HepG2 (cell line): ENCODE measurements at regions not wholly inside any gene's neighbourhood (a gene's known extent, or its start where the extent isn't known, plus 50 kb on each side); places are given as distances from the start of the nearest gene placed in this dataset.
"Not testable (repeated sequence)": the region's sequence is repeated elsewhere in the genome, so short reads cannot be mapped to it uniquely, and the experiment has no call there.

ENCODE experiments used
- ATAC-seq: fragments of 200-7000 bp; cut with Tn5 transposase; 3 replicates; pipeline ENCODE4 v1.9.1; 2020; ENCODE audit warnings: mild to moderate bottlenecking, moderate library complexity
- BruUV-seq: library from RNA; stranded (reverse); fragments of 400-500 nt; replicated peaks from 2 replicates; lab custom pipeline; 2021; lab: Mats Ljungman, UMichigan
- CTCF ChIA-PET: fragments of 300-600 bp; formaldehyde crosslinking; extraction: SDS; loops from one replicate; lab custom pipeline; 2021; ENCODE audit warnings: low total read pairs, inconsistent platforms, low intra/inter-chr PET ratio; lab: Yijun Ruan, JAX
- POLR2A ChIA-PET: fragments of 350-600 bp; sonication (Branson Sonifier 250); formaldehyde crosslinking; loops from one replicate; lab custom pipeline; 2020; ENCODE audit warnings: antibody characterized with exemption, inconsistent platforms; lab: Yijun Ruan, JAX
- DNase-seq: peaks from one replicate; pipeline ENCODE4 v3.0.0-alpha.2; 2015; ENCODE audit warnings: low spot score
- FAIRE-seq: peaks from 3 replicates; lab custom pipeline; 2011; peaks lifted over from hg19 to GRCh38; lab: Jason Lieb, UNC
- H2AFZ ChIP-seq: one replicate; pipeline ENCODE4 v1.6.1; 2011; ENCODE audit warnings: low read length, inconsistent platforms
- H3K27ac ChIP-seq: fragments of 300-600 bp; 3 replicates; pipeline ENCODE4 v1.8.0; 2011; ENCODE audit warnings: mixed run types, mild to moderate bottlenecking, mixed read lengths, low read length, inconsistent platforms; ENCODE audit not compliant: insufficient read depth; ENCODE audit errors: extremely low read length
- H3K27me3 ChIP-seq, 2 experiments: fragments of 200-600 bp in 1 of 2; 2 replicates in 1 of 2; 3 replicates in 1 of 2; pipeline versions ENCODE4 v1.6.0 to v1.8.0; 2011; ENCODE audit warnings: low read length in 2 of 2, mild to moderate bottlenecking in 2 of 2, moderate library complexity in 2 of 2, inconsistent platforms in 1 of 2; ENCODE audit not compliant: insufficient read depth in 2 of 2, control insufficient read depth in 1 of 2
- H3K36me3 ChIP-seq, 2 experiments: fragments of 200-600 bp in 1 of 2; replicated peaks in 1 of 2; 2 replicates in 1 of 2; 3 replicates in 1 of 2; pipeline versions ENCODE4 v1.5.1 to v1.8.0; 2011; ENCODE audit warnings: low read length in 2 of 2, inconsistent platforms in 1 of 2; ENCODE audit not compliant: insufficient read depth in 2 of 2, control insufficient read depth in 1 of 2
- H3K4me1 ChIP-seq: 2 replicates; pipeline ENCODE4 v1.5.1; 2012; ENCODE audit warnings: low read length, inconsistent platforms; ENCODE audit not compliant: insufficient read depth
- H3K4me2 ChIP-seq: 2 replicates; pipeline ENCODE4 v1.6.0; 2011; ENCODE audit warnings: low read depth, low read length, inconsistent platforms
- H3K4me3 ChIP-seq, 3 experiments: fragments of 200-600 bp in 1 of 3; sonication (generic), shearing (Covaris generic) in 1 of 3; replicated peaks in 1 of 3; 2 replicates each; pipeline ENCODE4 v1.5.1; 2011 to 2016; ENCODE audit warnings: low read length in 3 of 3, inconsistent platforms in 2 of 3, low read depth in 2 of 3, mild to moderate bottlenecking in 2 of 3, control low read depth in 1 of 3, mixed read lengths in 1 of 3; ENCODE audit not compliant: insufficient read depth in 1 of 3
- H3K79me2 ChIP-seq: one replicate; pipeline ENCODE4 v1.6.1; 2011; ENCODE audit warnings: low read length, inconsistent platforms; ENCODE audit not compliant: insufficient read depth
- H3K9ac ChIP-seq: 2 replicates; pipeline ENCODE4 v1.6.0; 2011; ENCODE audit warnings: mild to moderate bottlenecking, low read depth, low read length, inconsistent platforms; ENCODE audit not compliant: insufficient read depth
- H3K9me3 ChIP-seq: 2 replicates; pipeline ENCODE4 v1.5.1; 2012; ENCODE audit warnings: mild to moderate bottlenecking, low read length
- H4K20me1 ChIP-seq: 2 replicates; pipeline ENCODE4 v1.6.0; 2011; ENCODE audit warnings: inconsistent platforms, mild to moderate bottlenecking, low read length, moderate library complexity; ENCODE audit not compliant: insufficient read depth
- KLF11 ChIP-seq: IDR thresholded peaks from 2 replicates; pipeline ENCODE4 v1.6.1; 2016; ENCODE audit warnings: missing compliant biosample characterization
- NCOA2 ChIP-seq: sonication (generic); formaldehyde crosslinking; IDR thresholded peaks from 2 replicates; pipeline ENCODE4 v1.8.0; 2022; ENCODE audit warnings: inconsistent platforms
- NPAS2 ChIP-seq: sonication (generic); formaldehyde crosslinking; IDR thresholded peaks from 2 replicates; pipeline ENCODE4 v1.8.0; 2022; ENCODE audit warnings: mild to moderate bottlenecking, missing genetic modification reagents, borderline replicate concordance
- SMC3 ChIP-seq: IDR thresholded peaks from 2 replicates; pipeline ENCODE4 v1.6.1; 2011; ENCODE audit warnings: low read length, improper control_type of control experiment
- ZNF619 ChIP-seq: sonication (generic); formaldehyde crosslinking; IDR thresholded peaks from 2 replicates; pipeline ENCODE4 v1.4.0; 2020; ENCODE audit warnings: mild to moderate bottlenecking, missing genetic modification reagents
- ZNF747 ChIP-seq: sonication (generic); formaldehyde crosslinking; IDR thresholded peaks from 2 replicates; pipeline ENCODE4 v1.8.1; 2023; ENCODE audit warnings: missing genetic modification reagents, mild to moderate bottlenecking, borderline replicate concordance
- WGBS: methylation state at CpG from one replicate; pipeline ENCODE4 v1.1.6; 2017; ENCODE audit warnings: low lambda C conversion rate; 5-methylcytosine and 5-hydroxymethylcytosine counted together
- in situ Hi-C: cut with HindIII; loops from 2 replicates; pipeline ENCODE4 v1.10.0; 2017; ENCODE audit warnings: low pct_unique_long_range_greater_than_20kb; ENCODE audit not compliant: extremely low pct_ligation_motif_present
- intact Hi-C: fragments of 100-400 bp; cut with micrococcal nuclease; formaldehyde crosslinking; loops from one replicate; pipeline ENCODE4 v1.10.0; 2022; ENCODE audit not compliant: unreplicated experiment
- TF ChIP-seq, protein P1 (sequence below): sonication (generic); formaldehyde crosslinking; conservative IDR thresholded peaks from 2 replicates; pipeline ENCODE4 v1.4.0; 2020; ENCODE audit warnings: missing genetic modification reagents
- TF ChIP-seq, protein P2 (sequence below): sonication (generic); formaldehyde crosslinking; IDR thresholded peaks from 2 replicates; pipeline ENCODE4 v1.5.1; 2020; ENCODE audit warnings: missing genetic modification reagents, mild to moderate bottlenecking, borderline replicate concordance
- TF ChIP-seq, protein P3 (sequence below): sonication (generic); formaldehyde crosslinking; IDR thresholded peaks from 2 replicates; pipeline ENCODE4 v1.5.0; 2020; ENCODE audit warnings: mild to moderate bottlenecking, missing genetic modification reagents, moderate library complexity

DNA sequence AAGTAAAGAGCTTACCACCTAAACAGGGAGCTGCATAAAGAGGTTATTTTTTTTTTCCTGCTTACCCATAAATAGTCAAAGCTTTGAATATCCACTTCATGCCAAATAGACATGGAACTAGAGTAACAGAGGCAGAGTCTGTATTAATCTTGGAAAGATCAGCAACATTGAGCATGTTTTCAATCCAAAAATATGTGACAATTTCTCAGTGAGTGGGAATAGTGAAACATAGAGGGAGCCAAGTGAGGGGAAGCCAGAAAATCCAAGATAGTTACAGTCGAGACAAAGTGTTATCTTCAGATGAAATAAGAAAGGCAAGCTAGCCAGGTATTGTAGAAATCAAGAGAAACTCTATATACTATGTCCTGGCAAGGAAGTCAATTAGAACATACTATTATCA lies 122.3 kb upstream of the TACR3 start:
- Histone ChIP-seq H3K79me2 (no peaks in the 10 kb centered on the region), H3K4me2 (no peak overlapping the region), H3K9me3 (no peaks in the 10 kb centered on the region), H2AFZ (no peak overlapping the region), H3K36me3 (no peaks in the 10 kb centered on the region), H3K4me3 (no peak overlapping the region), H4K20me1 (no peaks in the 10 kb centered on the region), H3K4me1 (no peaks in the 10 kb centered on the region), H3K27me3 (no peaks in the 10 kb centered on the region; a peak in 1 of 5 replicates), H3K27ac (no peak overlapping the region), H3K9ac (no peak overlapping the region)
- intact Hi-C loops, result no loop called here
- ATAC-seq (no peak), DNase-seq (no peak), FAIRE-seq (no peak)
- WGBS, result 0% methylated on average over 1 of the region's 1 CpG
- BruUV-seq, result no TSS peak
- CTCF ChIA-PET, result no interaction called here
- in situ Hi-C loops, result no loop called here
- POLR2A ChIA-PET, result no interaction called here
- no peak for TF ChIP-seq ZNF747 (CRISPR knock-in tag)
- no peak for TF ChIP-seq NCOA2 (CRISPR knock-in tag)
- TF ChIP-seq, protein P1, sequence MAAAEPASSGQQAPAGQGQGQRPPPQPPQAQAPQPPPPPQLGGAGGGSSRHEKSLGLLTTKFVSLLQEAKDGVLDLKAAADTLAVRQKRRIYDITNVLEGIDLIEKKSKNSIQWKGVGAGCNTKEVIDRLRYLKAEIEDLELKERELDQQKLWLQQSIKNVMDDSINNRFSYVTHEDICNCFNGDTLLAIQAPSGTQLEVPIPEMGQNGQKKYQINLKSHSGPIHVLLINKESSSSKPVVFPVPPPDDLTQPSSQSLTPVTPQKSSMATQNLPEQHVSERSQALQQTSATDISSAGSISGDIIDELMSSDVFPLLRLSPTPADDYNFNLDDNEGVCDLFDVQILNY (CRISPR knock-in tag), result no peak
- TF ChIP-seq, protein P2, sequence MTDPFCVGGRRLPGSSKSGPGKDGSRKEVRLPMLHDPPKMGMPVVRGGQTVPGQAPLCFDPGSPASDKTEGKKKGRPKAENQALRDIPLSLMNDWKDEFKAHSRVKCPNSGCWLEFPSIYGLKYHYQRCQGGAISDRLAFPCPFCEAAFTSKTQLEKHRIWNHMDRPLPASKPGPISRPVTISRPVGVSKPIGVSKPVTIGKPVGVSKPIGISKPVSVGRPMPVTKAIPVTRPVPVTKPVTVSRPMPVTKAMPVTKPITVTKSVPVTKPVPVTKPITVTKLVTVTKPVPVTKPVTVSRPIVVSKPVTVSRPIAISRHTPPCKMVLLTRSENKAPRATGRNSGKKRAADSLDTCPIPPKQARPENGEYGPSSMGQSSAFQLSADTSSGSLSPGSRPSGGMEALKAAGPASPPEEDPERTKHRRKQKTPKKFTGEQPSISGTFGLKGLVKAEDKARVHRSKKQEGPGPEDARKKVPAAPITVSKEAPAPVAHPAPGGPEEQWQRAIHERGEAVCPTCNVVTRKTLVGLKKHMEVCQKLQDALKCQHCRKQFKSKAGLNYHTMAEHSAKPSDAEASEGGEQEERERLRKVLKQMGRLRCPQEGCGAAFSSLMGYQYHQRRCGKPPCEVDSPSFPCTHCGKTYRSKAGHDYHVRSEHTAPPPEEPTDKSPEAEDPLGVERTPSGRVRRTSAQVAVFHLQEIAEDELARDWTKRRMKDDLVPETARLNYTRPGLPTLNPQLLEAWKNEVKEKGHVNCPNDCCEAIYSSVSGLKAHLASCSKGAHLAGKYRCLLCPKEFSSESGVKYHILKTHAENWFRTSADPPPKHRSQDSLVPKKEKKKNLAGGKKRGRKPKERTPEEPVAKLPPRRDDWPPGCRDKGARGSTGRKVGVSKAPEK (CRISPR knock-in tag), result no peak
- TF ChIP-seq ZNF619 (CRISPR knock-in tag), result no peak
- no peak for TF ChIP-seq KLF11 (CRISPR knock-in tag)
- TF ChIP-seq NPAS2 (CRISPR knock-in tag), result no peak
- TF ChIP-seq SMC3, result no peak
- TF ChIP-seq, protein P3, sequence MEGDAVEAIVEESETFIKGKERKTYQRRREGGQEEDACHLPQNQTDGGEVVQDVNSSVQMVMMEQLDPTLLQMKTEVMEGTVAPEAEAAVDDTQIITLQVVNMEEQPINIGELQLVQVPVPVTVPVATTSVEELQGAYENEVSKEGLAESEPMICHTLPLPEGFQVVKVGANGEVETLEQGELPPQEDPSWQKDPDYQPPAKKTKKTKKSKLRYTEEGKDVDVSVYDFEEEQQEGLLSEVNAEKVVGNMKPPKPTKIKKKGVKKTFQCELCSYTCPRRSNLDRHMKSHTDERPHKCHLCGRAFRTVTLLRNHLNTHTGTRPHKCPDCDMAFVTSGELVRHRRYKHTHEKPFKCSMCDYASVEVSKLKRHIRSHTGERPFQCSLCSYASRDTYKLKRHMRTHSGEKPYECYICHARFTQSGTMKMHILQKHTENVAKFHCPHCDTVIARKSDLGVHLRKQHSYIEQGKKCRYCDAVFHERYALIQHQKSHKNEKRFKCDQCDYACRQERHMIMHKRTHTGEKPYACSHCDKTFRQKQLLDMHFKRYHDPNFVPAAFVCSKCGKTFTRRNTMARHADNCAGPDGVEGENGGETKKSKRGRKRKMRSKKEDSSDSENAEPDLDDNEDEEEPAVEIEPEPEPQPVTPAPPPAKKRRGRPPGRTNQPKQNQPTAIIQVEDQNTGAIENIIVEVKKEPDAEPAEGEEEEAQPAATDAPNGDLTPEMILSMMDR (CRISPR knock-in tag), result no peak

DNA sequence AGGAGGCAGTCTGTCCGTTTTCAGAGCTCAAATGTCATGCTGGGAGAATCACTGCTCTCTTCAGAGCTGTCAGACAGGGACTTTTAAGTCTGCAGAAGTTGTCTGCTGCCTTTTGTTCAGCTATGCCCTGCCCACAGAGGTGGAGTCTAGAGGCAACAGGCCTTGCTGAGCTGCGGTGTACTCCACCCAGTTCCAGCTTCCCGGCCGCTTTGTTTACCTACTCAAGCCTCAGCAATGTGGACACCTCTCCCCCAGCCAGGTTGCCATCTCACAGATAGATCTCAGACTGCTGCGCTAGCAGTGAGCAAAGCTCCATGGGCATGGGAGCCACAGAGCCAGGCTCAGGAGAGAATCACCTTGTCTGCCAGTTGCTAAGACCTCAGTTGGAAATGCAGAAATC lies 90.5 kb upstream of the TACR3 start:
- H3K27me3 ChIP-seq, H3K36me3 ChIP-seq, intact Hi-C loops, in situ Hi-C loops, BruUV-seq, POLR2A ChIA-PET, FAIRE-seq, H4K20me1 ChIP-seq, H3K4me2 ChIP-seq, H2AFZ ChIP-seq, H3K4me3 ChIP-seq, H3K79me2 ChIP-seq, H3K9ac ChIP-seq, H3K9me3 ChIP-seq, CTCF ChIA-PET, H3K4me1 ChIP-seq, H3K27ac ChIP-seq: not testable (repeated sequence)
- DNase-seq, result peak; percentile 3
- WGBS, result 0% methylated on average over 2 of the region's 5 CpGs
- ATAC-seq, result peak; percentile 66
